WTC11 (cell line): ENCODE measurements at regions not wholly inside any gene's neighbourhood (a gene's known extent, or its start where the extent isn't known, plus 50 kb on each side); places are given as distances from the start of the nearest gene placed in this dataset.

Experiments
- CBFB ChIP-seq: sonication (generic); formaldehyde crosslinking; IDR thresholded peaks from 2 replicates; pipeline ENCODE4 v1.8.1; 2022; ENCODE audit warnings: mild to moderate bottlenecking, low read depth, missing genetic modification reagents
- CREB1 ChIP-seq: sonication (generic); formaldehyde crosslinking; IDR thresholded peaks from 2 replicates; pipeline ENCODE4 v1.8.0; 2023; ENCODE audit warnings: mild to moderate bottlenecking, missing genetic modification reagents
- CTCF ChIP-seq: fragments of 200-600 bp; IDR thresholded peaks from 2 replicates; pipeline ENCODE4 v1.8.0; 2022; ENCODE audit warnings: antibody characterized with exemption
- ETV6 ChIP-seq: sonication (generic); formaldehyde crosslinking; IDR thresholded peaks from 2 replicates; pipeline ENCODE4 v1.8.1; 2022; ENCODE audit warnings: mild to moderate bottlenecking, missing genetic modification reagents
- ZBTB21 ChIP-seq: sonication (generic); formaldehyde crosslinking; IDR thresholded peaks from 2 replicates; pipeline ENCODE4 v1.8.1; 2023; ENCODE audit warnings: mild to moderate bottlenecking, missing genetic modification reagents, borderline replicate concordance
- TF ChIP-seq, protein P1 (sequence below): sonication (generic); formaldehyde crosslinking; IDR thresholded peaks from 2 replicates; pipeline ENCODE4 v1.8.1; 2023; ENCODE audit warnings: mild to moderate bottlenecking, missing genetic modification reagents, borderline replicate concordance

GRCh38 chr11:24386546-24387397 lies 110.1 kb upstream of the LUZP2 start:
- TF ChIP-seq CTCF (peak; percentile 23; the same call in 1 of the 2 replicates), ETV6 (CRISPR knock-in tag) (no peak), ZBTB21 (CRISPR knock-in tag) (no peak), CREB1 (CRISPR knock-in tag) (no peak), CBFB (CRISPR knock-in tag) (no peak)
- TF ChIP-seq, protein P1, sequence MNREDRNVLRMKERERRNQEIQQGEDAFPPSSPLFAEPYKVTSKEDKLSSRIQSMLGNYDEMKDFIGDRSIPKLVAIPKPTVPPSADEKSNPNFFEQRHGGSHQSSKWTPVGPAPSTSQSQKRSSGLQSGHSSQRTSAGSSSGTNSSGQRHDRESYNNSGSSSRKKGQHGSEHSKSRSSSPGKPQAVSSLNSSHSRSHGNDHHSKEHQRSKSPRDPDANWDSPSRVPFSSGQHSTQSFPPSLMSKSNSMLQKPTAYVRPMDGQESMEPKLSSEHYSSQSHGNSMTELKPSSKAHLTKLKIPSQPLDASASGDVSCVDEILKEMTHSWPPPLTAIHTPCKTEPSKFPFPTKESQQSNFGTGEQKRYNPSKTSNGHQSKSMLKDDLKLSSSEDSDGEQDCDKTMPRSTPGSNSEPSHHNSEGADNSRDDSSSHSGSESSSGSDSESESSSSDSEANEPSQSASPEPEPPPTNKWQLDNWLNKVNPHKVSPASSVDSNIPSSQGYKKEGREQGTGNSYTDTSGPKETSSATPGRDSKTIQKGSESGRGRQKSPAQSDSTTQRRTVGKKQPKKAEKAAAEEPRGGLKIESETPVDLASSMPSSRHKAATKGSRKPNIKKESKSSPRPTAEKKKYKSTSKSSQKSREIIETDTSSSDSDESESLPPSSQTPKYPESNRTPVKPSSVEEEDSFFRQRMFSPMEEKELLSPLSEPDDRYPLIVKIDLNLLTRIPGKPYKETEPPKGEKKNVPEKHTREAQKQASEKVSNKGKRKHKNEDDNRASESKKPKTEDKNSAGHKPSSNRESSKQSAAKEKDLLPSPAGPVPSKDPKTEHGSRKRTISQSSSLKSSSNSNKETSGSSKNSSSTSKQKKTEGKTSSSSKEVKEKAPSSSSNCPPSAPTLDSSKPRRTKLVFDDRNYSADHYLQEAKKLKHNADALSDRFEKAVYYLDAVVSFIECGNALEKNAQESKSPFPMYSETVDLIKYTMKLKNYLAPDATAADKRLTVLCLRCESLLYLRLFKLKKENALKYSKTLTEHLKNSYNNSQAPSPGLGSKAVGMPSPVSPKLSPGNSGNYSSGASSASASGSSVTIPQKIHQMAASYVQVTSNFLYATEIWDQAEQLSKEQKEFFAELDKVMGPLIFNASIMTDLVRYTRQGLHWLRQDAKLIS, result no peak
